Neutrophil (primary cell): ENCODE measurements at regions not wholly inside any gene's neighbourhood (a gene's known extent, or its start where the extent isn't known, plus 50 kb on each side); places are given as distances from the start of the nearest gene placed in this dataset.

Experiments used
- H3K27ac ChIP-seq: fragments of 200-600 bp; sonication (generic); 2 replicates; pipeline ENCODE4 v1.5.1; 2016; ENCODE audit warnings: mild to moderate bottlenecking, moderate library complexity
- H3K27me3 ChIP-seq: fragments of 200-600 bp; sonication (generic); 2 replicates; pipeline ENCODE4 v1.6.0; 2016; ENCODE audit warnings: mild to moderate bottlenecking
- H3K36me3 ChIP-seq: fragments of 200-600 bp; sonication (generic); 2 replicates; pipeline ENCODE4 v1.5.1; 2017
- H3K4me1 ChIP-seq, 2 experiments: fragments of 200-600 bp in 1 of 2; sonication (generic) in 1 of 2; 1 replicate in 1 of 2; 2 replicates in 1 of 2; pipeline versions ENCODE4 v1.5.1 to v1.6.1; 2013 to 2016; ENCODE audit warnings: low read depth in 1 of 2, low read length in 1 of 2, mild to moderate bottlenecking in 1 of 2, moderate library complexity in 1 of 2; ENCODE audit not compliant: control insufficient read depth in 1 of 2, insufficient read depth in 1 of 2
- H3K4me3 ChIP-seq, 2 experiments: fragments of 200-600 bp in 1 of 2; sonication (generic) in 1 of 2; 1 replicate in 1 of 2; 2 replicates in 1 of 2; pipeline ENCODE4 v1.5.1; 2013 to 2016; ENCODE audit warnings: low read depth in 1 of 2, low read length in 1 of 2, mild to moderate bottlenecking in 1 of 2, moderate library complexity in 1 of 2
- H3K9me3 ChIP-seq: fragments of 200-600 bp; sonication (generic); 2 replicates; pipeline ENCODE4 v1.5.1; 2016
- TF ChIP-seq, protein P1 (sequence below): fragments of 200-600 bp; sonication (generic); IDR thresholded peaks from 2 replicates; pipeline ENCODE4 v1.5.1; 2016; ENCODE audit warnings: antibody characterized with exemption

DNA sequence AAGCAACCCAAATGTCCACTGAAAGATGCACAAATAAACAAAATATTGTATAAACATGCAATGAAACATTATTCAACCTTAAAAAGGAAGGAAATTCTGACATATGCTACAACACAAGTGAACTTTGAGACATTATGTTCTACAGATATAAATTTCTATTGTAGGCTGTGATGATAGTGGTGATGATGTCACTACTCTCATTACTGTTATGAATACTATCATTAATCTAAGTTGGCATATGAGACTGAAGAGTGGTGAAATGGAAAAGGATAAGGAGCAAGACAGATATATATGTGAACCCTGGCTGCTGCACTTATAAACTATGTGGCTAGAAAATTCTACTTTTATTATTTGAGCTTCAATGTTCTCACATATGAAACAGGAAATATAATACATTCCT, 360.2 kb downstream of the TFAP2A start:
- no peaks in the 10 kb centered on the region for H3K4me1 ChIP-seq
- no peak overlapping the region for H3K4me3 ChIP-seq
- H3K9me3 ChIP-seq = no peaks in the 10 kb centered on the region
- TF ChIP-seq, protein P1, sequence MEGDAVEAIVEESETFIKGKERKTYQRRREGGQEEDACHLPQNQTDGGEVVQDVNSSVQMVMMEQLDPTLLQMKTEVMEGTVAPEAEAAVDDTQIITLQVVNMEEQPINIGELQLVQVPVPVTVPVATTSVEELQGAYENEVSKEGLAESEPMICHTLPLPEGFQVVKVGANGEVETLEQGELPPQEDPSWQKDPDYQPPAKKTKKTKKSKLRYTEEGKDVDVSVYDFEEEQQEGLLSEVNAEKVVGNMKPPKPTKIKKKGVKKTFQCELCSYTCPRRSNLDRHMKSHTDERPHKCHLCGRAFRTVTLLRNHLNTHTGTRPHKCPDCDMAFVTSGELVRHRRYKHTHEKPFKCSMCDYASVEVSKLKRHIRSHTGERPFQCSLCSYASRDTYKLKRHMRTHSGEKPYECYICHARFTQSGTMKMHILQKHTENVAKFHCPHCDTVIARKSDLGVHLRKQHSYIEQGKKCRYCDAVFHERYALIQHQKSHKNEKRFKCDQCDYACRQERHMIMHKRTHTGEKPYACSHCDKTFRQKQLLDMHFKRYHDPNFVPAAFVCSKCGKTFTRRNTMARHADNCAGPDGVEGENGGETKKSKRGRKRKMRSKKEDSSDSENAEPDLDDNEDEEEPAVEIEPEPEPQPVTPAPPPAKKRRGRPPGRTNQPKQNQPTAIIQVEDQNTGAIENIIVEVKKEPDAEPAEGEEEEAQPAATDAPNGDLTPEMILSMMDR = no peak
- H3K27me3 ChIP-seq = peaks cover 12% of the 10 kb centered on the region
- no peaks in the 10 kb centered on the region for H3K36me3 ChIP-seq
- H3K27ac ChIP-seq = no peak overlapping the region

DNA sequence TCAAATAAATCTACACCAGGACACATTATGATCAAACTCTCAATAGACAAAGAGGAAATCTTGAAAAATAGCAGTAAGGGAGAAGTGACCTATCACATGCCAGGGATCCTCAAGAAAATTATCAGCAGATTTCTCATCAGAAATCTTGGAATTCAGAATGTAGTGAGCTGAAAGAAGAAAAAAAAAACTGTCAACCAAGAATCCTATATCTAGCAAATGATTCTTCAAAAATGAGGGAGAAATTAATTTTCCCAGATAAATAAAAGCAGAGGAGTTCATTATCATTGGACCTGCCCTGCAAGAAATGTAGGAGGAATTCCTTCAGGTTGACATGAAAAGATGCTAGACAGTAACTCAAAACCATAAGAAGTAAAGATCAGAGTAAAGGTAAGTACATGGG, 363.6 kb downstream of the TFAP2A start:
- no peaks in the 10 kb centered on the region for H3K36me3 ChIP-seq
- TF ChIP-seq, protein P1 = no peak

DNA sequence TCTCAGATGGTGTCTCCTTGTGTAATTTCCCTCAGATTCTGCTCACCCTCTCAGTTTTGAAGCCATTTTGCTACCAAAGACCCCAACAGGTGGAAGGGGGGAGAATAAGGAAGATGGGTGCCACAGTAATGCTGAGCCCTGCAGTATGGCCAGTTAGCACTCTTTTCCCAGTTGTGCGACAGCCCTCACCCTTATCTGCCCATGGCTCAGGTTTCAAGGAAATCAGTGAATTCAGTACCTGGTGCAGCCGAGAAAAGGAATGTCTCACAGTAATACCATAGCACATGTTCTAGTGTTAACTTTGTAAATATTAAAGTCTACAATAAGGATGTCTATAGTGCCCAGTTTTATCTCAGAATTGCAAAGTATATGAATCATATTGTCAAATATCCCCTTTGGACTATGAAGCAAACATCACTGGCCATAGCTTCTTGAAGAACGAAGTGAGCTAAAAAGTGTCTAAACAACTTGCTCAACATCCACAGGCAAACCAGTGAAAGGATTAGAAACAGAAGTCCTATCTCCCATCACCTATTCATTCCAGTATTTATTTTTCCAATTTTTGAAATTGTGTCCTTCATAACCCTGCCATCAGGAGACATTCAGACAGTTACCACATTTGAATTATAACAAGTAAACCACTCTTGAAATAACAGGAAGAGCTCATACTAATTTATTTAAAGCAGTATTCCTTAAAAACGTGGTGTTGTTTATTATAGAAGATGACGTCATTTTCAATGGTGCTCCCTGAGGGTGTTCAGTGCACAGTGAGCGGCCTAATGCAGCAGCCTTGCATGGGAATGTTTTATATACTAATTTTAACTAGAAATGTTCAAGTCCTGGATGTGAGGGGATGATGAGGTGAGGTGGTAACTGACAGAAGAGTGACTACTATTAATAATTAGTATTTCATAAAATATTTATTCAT, 366.2 kb downstream of the TFAP2A start:
- TF ChIP-seq, protein P1 = no peak

More for the DNA sequence above, 363.6 kb downstream of the TFAP2A start:
- Histone ChIP-seq H3K4me3 (no peak overlapping the region), H3K27me3 (peaks cover 12% of the 10 kb centered on the region), H3K4me1 (no peaks in the 10 kb centered on the region), H3K27ac (no peak overlapping the region), H3K9me3 (no peaks in the 10 kb centered on the region)

DNA sequence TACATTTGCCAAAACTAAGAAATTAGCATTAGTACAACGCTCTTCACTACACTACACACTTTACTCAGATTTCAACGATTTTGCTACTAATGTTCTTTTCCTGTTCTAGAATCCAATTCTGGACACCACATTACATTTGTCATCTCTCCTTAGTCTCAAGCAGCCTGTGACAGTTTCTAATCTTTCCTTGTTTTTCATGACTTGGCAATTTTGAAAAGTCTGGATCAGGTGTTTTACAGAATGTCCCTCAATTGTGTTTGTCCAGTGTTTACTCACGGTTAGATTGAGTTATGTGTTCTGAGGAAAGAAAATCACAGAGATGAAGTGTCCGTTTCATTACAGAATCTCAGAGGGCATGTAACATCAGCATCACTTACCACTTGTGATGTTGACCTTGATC, 372.6 kb downstream of the TFAP2A start:
- no peaks in the 10 kb centered on the region for H3K36me3 ChIP-seq
- peaks cover 28% of the 10 kb centered on the region for H3K27me3 ChIP-seq
- no peaks in the 10 kb centered on the region for H3K9me3 ChIP-seq
- no peaks in the 10 kb centered on the region for H3K4me1 ChIP-seq
- TF ChIP-seq, protein P1 = no peak
- no peak overlapping the region for H3K27ac ChIP-seq
- H3K4me3 ChIP-seq = no peak overlapping the region

More for the DNA sequence above, 366.2 kb downstream of the TFAP2A start:
- Histone ChIP-seq H3K4me3 (no peak overlapping the region), H3K4me1 (no peaks in the 10 kb centered on the region), H3K9me3 (no peaks in the 10 kb centered on the region), H3K27me3 (peaks cover 27% of the 10 kb centered on the region), H3K36me3 (no peaks in the 10 kb centered on the region), H3K27ac (no peak overlapping the region)

DNA sequence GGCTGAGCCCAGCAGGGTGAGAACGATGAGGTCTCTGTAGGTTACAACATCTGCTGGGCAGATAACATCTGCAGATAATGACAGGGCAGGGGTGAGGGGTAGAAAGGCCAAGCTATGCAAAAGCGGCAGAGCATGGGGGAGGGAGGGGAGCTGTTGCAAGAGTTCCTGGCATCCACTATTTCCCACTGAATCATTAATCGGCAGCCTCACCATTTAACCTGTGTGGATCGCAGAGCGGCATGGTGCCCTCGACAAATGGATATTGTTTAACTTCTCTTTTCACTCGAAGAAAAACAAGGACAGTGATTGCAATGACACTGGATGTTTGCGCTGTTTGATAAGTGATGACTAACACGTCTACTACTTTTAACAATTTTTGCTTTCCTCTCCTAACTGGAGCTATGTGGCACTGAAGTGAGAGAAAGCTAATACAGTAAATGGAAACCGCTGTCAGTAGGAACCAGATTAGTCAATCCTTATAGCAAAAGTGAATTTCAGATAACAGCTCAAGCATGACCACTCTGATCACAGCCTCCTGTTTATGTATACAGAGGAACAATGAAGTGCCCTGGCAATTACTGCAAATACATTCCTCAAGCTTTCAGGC, 381.5 kb downstream of the TFAP2A start:
- H3K36me3 ChIP-seq = no peaks in the 10 kb centered on the region
- no peak overlapping the region for H3K27ac ChIP-seq
- H3K9me3 ChIP-seq = no peaks in the 10 kb centered on the region
- TF ChIP-seq, protein P1 = no peak
- no peaks in the 10 kb centered on the region for H3K4me1 ChIP-seq
- no peak overlapping the region for H3K4me3 ChIP-seq
- H3K27me3 ChIP-seq = peaks cover 56% of the 10 kb centered on the region
